ENCODE measurements at regions not wholly inside any gene's neighbourhood (a gene's known extent, or its start where the extent isn't known, plus 50 kb on each side); places are given as distances from the start of the nearest gene placed in this dataset.

GRCh38 chr22:46035742-46036557 is 59.0 kb upstream of the WNT7B start:
- no peak for TF ChIP-seq CTCF (conservative IDR thresholded peaks at IDR 0.05; ENCODE audit: low read depth, low read length)
- no peaks in the 10 kb centered on the region for H3K79me2 ChIP-seq (ENCODE audit: insufficient read depth, low read depth)
- peak overlapping the region; percentile 62 for H3K4me2 ChIP-seq
- H3K27me3 ChIP-seq (ENCODE audit: insufficient read depth, low read depth), result no peaks in the 10 kb centered on the region; the same call in 1 of the 2 replicates
- H3K9ac ChIP-seq, result peak overlapping the region; percentile 51
- H4K20me1 ChIP-seq (ENCODE audit: insufficient read depth), result no peaks in the 10 kb centered on the region
- H3K4me1 ChIP-seq (ENCODE audit: low read depth, poor library complexity, severe bottlenecking), result peaks cover 16% of the 10 kb centered on the region
- peak overlapping the region; percentile 59 for H3K27ac ChIP-seq
- H3K36me3 ChIP-seq (ENCODE audit: insufficient read depth), result no peaks in the 10 kb centered on the region
- H3K4me3 ChIP-seq (IDR thresholded peaks at IDR 0.05; ENCODE audit: insufficient read depth, low read depth, low read length), result no peak overlapping the region
- peak overlapping the region; percentile 74 for H2AFZ ChIP-seq (ENCODE audit: low read depth)

- H2AFZ ChIP-seq (ENCODE audit: low read depth), result peak overlapping the region; percentile 74; the same call in 1 of the 2 replicates
- H3K36me3 ChIP-seq (ENCODE audit: insufficient read depth), result no peaks in the 10 kb centered on the region
- no peaks in the 10 kb centered on the region for H3K79me2 ChIP-seq (ENCODE audit: insufficient read depth, low read depth)
- H3K9ac ChIP-seq, result peak overlapping the region; percentile 51
- peak overlapping the region; percentile 59 for H3K27ac ChIP-seq
- H3K4me1 ChIP-seq (ENCODE audit: low read depth, poor library complexity, severe bottlenecking), result peaks cover 16% of the 10 kb centered on the region
- no peaks in the 10 kb centered on the region for H4K20me1 ChIP-seq (ENCODE audit: insufficient read depth)
- no peaks in the 10 kb centered on the region; the same call in 1 of the 2 replicates for H3K27me3 ChIP-seq (ENCODE audit: insufficient read depth, low read depth)
- no peak overlapping the region for H3K4me3 ChIP-seq (IDR thresholded peaks at IDR 0.05; ENCODE audit: insufficient read depth, low read depth, low read length)
- peak overlapping the region; percentile 62 for H3K4me2 ChIP-seq
- TF ChIP-seq CTCF (conservative IDR thresholded peaks at IDR 0.05; ENCODE audit: low read depth, low read length), result peak; percentile 48
Observed at GRCh38 chr22:46036558-46037408, 59.8 kb upstream of the WNT7B start.

GRCh38 chr22:46038174-46038487 is 61.2 kb upstream of the WNT7B start:
- Histone ChIP-seq H3K36me3 (ENCODE audit: insufficient read depth) (no peaks in the 10 kb centered on the region), H4K20me1 (ENCODE audit: insufficient read depth) (no peaks in the 10 kb centered on the region), H2AFZ (ENCODE audit: low read depth) (no peak overlapping the region), H3K4me3 (IDR thresholded peaks at IDR 0.05; ENCODE audit: insufficient read depth, low read depth, low read length) (no peak overlapping the region), H3K4me1 (ENCODE audit: low read depth, poor library complexity, severe bottlenecking) (peaks cover 16% of the 10 kb centered on the region), H3K27ac (no peak overlapping the region), H3K4me2 (no peak overlapping the region), H3K79me2 (ENCODE audit: insufficient read depth, low read depth) (no peaks in the 10 kb centered on the region), H3K9ac (no peak overlapping the region), H3K27me3 (ENCODE audit: insufficient read depth, low read depth) (no peaks in the 10 kb centered on the region)
- TF ChIP-seq CTCF (conservative IDR thresholded peaks at IDR 0.05; ENCODE audit: low read depth, low read length), result no peak

- no peak overlapping the region for H2AFZ ChIP-seq (ENCODE audit: low read depth)
Observed at GRCh38 chr22:46038516-46039430, 61.8 kb upstream of the WNT7B start.

More at GRCh38 chr22:46038516-46039430, 61.8 kb upstream of the WNT7B start:
- no peak overlapping the region for H3K27ac ChIP-seq
- H3K4me3 ChIP-seq (IDR thresholded peaks at IDR 0.05; ENCODE audit: insufficient read depth, low read depth, low read length), result no peak overlapping the region
- no peaks in the 10 kb centered on the region for H3K27me3 ChIP-seq (ENCODE audit: insufficient read depth, low read depth)
- no peak overlapping the region for H3K9ac ChIP-seq
- no peaks in the 10 kb centered on the region for H3K36me3 ChIP-seq (ENCODE audit: insufficient read depth)
- H3K4me1 ChIP-seq (ENCODE audit: low read depth, poor library complexity, severe bottlenecking), result peaks cover 16% of the 10 kb centered on the region
- no peaks in the 10 kb centered on the region for H4K20me1 ChIP-seq (ENCODE audit: insufficient read depth)
- H3K79me2 ChIP-seq (ENCODE audit: insufficient read depth, low read depth), result no peaks in the 10 kb centered on the region
- no peak overlapping the region for H3K4me2 ChIP-seq
- no peak for TF ChIP-seq CTCF (conservative IDR thresholded peaks at IDR 0.05; ENCODE audit: low read depth, low read length)

Data from KMS-11 (cell line).